HG02571 (cell line): ENCODE measurements at regions not wholly inside any gene's neighbourhood (a gene's known extent, or its start where the extent isn't known, plus 50 kb on each side); places are given as distances from the start of the nearest gene placed in this dataset.

Experiments
- ATAC-seq: cut with Tn5 transposase; IDR thresholded peaks from one replicate; pipeline ENCODE4 v1.9.1; 2021; ENCODE audit warnings: mild to moderate bottlenecking, moderate library complexity; ENCODE audit not compliant: unreplicated experiment

GRCh38 chr4:124189545-124189944, 523.0 kb downstream of the ANKRD50 start:
- no peak for ATAC-seq

- ATAC-seq: no peak
Observed at GRCh38 chr4:124191329-124191728, 521.2 kb downstream of the ANKRD50 start.

GRCh38 chr4:124192544-124192943, 520.0 kb downstream of the ANKRD50 start:
- no peak for ATAC-seq

GRCh38 chr4:124199185-124199584, 513.3 kb downstream of the ANKRD50 start:
- no peak for ATAC-seq

- ATAC-seq: no peak
Observed at GRCh38 chr4:124199755-124200154, 512.8 kb downstream of the ANKRD50 start.

- no peak for ATAC-seq
Observed at GRCh38 chr4:124201636-124202035, 510.9 kb downstream of the ANKRD50 start.

- ATAC-seq: no peak
Observed at GRCh38 chr4:124202099-124202498, 510.4 kb downstream of the ANKRD50 start.

- ATAC-seq: no peak
Observed at GRCh38 chr4:124203613-124204238, 508.8 kb downstream of the ANKRD50 start.

- no peak for ATAC-seq
Observed at GRCh38 chr4:124206779-124207605, 505.5 kb downstream of the ANKRD50 start.

- ATAC-seq: no peak
Observed at GRCh38 chr4:124209211-124209610, 503.3 kb downstream of the ANKRD50 start.

GRCh38 chr4:124209626-124210025, 502.9 kb downstream of the ANKRD50 start:
- ATAC-seq: no peak

- ATAC-seq: no peak
Observed at GRCh38 chr4:124210746-124211145, 501.8 kb downstream of the ANKRD50 start.

- ATAC-seq: no peak
Observed at GRCh38 chr4:124212815-124213630, 499.5 kb downstream of the ANKRD50 start.

- no peak for ATAC-seq
Observed at GRCh38 chr4:124219389-124219788, 493.1 kb downstream of the ANKRD50 start.

GRCh38 chr4:124224256-124224655, 488.3 kb downstream of the ANKRD50 start:
- ATAC-seq: no peak

GRCh38 chr4:124227981-124228380, 484.6 kb downstream of the ANKRD50 start:
- no peak for ATAC-seq

GRCh38 chr4:124230268-124230667, 482.3 kb downstream of the ANKRD50 start:
- ATAC-seq: no peak

GRCh38 chr4:124234771-124235170, 477.8 kb downstream of the ANKRD50 start:
- no peak for ATAC-seq

GRCh38 chr4:124243671-124244366, 468.7 kb downstream of the ANKRD50 start:
- no peak for ATAC-seq

GRCh38 chr4:124253080-124253479, 459.5 kb downstream of the ANKRD50 start:
- ATAC-seq: no peak
